Breast epithelium (tissue), 4 donors: ENCODE measurements at regions not wholly inside any gene's neighbourhood (a gene's known extent, or its start where the extent isn't known, plus 50 kb on each side); places are given as distances from the start of the nearest gene placed in this dataset.
A peak's percentile ranks its signal among the peaks of the same experiment; 100 is the strongest.

Experiments
- DNase-seq, 2 donors: peaks; one replicate each; pipeline ENCODE4 v3.0.0-alpha.2; 2019; ENCODE audit warnings: low spot score in 2 of 2
- H3K27ac ChIP-seq, 2 donors: fragments of 200-600 bp; sonication (generic) in 1 of 2; one replicate each; pipeline ENCODE4 v1.5.1; 2016 to 2019; ENCODE audit warnings: mild to moderate bottlenecking in 1 of 2
- H3K27me3 ChIP-seq, 2 donors: fragments of 200-600 bp; sonication (generic) in 1 of 2; one replicate each; pipeline versions ENCODE4 v1.5.1 to v1.6.0; 2017 to 2019; ENCODE audit warnings: control low read depth in 1 of 2, mild to moderate bottlenecking in 1 of 2
- H3K36me3 ChIP-seq: fragments of 200-600 bp; one replicate; pipeline ENCODE4 v1.5.1; 2019
- H3K4me1 ChIP-seq, 2 donors: fragments of 200-600 bp; sonication (generic); one replicate each; pipeline ENCODE4 v1.5.1; 2016 to 2019; ENCODE audit warnings: control low read depth in 1 of 2
- H3K4me3 ChIP-seq, 3 donors: fragments of 200-600 bp; sonication (generic); 1 replicate in 2 of 3; 2 replicates in 1 of 3; pipeline ENCODE4 v1.5.1; 2016 to 2019; ENCODE audit warnings: mild to moderate bottlenecking in 3 of 3, moderate library complexity in 2 of 3
- H3K9me3 ChIP-seq, 2 donors: fragments of 200-600 bp; sonication (generic) in 1 of 2; one replicate each; pipeline ENCODE4 v1.5.1; 2016 to 2019; ENCODE audit warnings: control low read depth in 1 of 2
- CTCF ChIP-seq, 3 donors: fragments of 450-650 bp; IDR thresholded peaks; one replicate each; pipeline ENCODE4 v1.5.1; 2016 to 2017; ENCODE audit warnings: antibody characterized with exemption in 3 of 3, mild to moderate bottlenecking in 3 of 3, moderate library complexity in 3 of 3
- POLR2A ChIP-seq: fragments of 450-650 bp; IDR thresholded peaks from one replicate; pipeline ENCODE4 v1.6.1; 2016; ENCODE audit warnings: antibody characterized with exemption, mild to moderate bottlenecking, moderate library complexity
- POLR2AphosphoS5 ChIP-seq, 3 donors: sonication (generic); formaldehyde crosslinking; IDR thresholded peaks; one replicate each; pipeline ENCODE4 v1.6.1; 2017; ENCODE audit warnings: antibody characterized with exemption in 3 of 3
- intact Hi-C: fragments of 100-400 bp; cut with DNase I; formaldehyde crosslinking; loops from one replicate; pipeline ENCODE4 v1.15.1; 2023; ENCODE audit warnings: low total_unique reads

GRCh38 chr15:77858792-77859490, 218.6 kb downstream of the TBC1D2B start:
- intact Hi-C loops, result no loop called here

GRCh38 chr15:77857419-77857818, 220.1 kb downstream of the TBC1D2B start:
- Histone ChIP-seq H3K9me3 (no peaks in the 10 kb centered on the region), H3K4me1 (no peaks in the 10 kb centered on the region), H3K36me3 (no peaks in the 10 kb centered on the region), H3K27ac (no peak overlapping the region), H3K27me3 (no peaks in the 10 kb centered on the region), H3K4me3 (no peak overlapping the region)
- TF ChIP-seq POLR2A, result no peak
- no peak for TF ChIP-seq CTCF (IDR thresholded peaks at IDR 0.05)
- TF ChIP-seq POLR2AphosphoS5 (IDR thresholded peaks at IDR 0.05), result no peak
- DNase-seq, result no peak
- intact Hi-C loops, result no loop called here

More at GRCh38 chr15:77858792-77859490, 218.6 kb downstream of the TBC1D2B start:
- H3K27ac ChIP-seq, result no peak overlapping the region
- no peak overlapping the region for H3K4me3 ChIP-seq
- no peaks in the 10 kb centered on the region for H3K4me1 ChIP-seq
- H3K9me3 ChIP-seq, result no peaks in the 10 kb centered on the region
- H3K27me3 ChIP-seq, result no peaks in the 10 kb centered on the region
- TF ChIP-seq POLR2AphosphoS5 (IDR thresholded peaks at IDR 0.05) (no peak), CTCF (IDR thresholded peaks at IDR 0.05) (no peak), POLR2A (no peak)
- DNase-seq, result no peak
- no peaks in the 10 kb centered on the region for H3K36me3 ChIP-seq

GRCh38 chr15:77856705-77857346, 220.7 kb downstream of the TBC1D2B start:
- H3K9me3 ChIP-seq, result no peaks in the 10 kb centered on the region
- DNase-seq, result peak in 1 of 2 donors; percentile 1
- H3K4me3 ChIP-seq, result no peak overlapping the region
- no peaks in the 10 kb centered on the region for H3K36me3 ChIP-seq
- no peak overlapping the region for H3K27ac ChIP-seq
- intact Hi-C loops, result no loop called here
- H3K4me1 ChIP-seq, result no peaks in the 10 kb centered on the region
- no peaks in the 10 kb centered on the region for H3K27me3 ChIP-seq
- TF ChIP-seq POLR2A, result no peak
- no peak for TF ChIP-seq CTCF (IDR thresholded peaks at IDR 0.05)

DNA sequence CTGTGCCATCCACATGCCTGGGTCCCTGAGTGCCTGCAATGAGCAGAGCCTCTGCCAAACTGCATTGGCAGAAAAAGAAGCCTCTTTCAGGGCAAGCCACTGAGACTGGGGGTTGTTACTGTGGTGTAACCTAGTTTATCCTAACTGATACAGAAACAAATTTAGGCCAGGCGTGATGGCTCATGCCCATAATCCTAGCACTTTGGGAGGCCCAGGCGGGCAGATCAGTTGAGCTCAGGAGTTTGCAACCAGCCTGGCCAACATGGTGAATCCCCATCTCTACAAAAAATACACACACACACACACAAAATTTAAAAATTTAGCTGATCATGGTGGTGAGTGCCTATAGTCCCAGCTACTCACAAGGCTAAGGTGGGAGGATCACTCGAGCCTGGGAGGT, 221.6 kb downstream of the TBC1D2B start:
- intact Hi-C loops, result no loop called here
- no peaks in the 10 kb centered on the region for H3K4me1 ChIP-seq
- no peak overlapping the region for H3K4me3 ChIP-seq
- H3K27me3 ChIP-seq, result no peaks in the 10 kb centered on the region
- no peaks in the 10 kb centered on the region for H3K9me3 ChIP-seq
- TF ChIP-seq POLR2A, result no peak
- no peak for TF ChIP-seq CTCF (IDR thresholded peaks at IDR 0.05)
- TF ChIP-seq POLR2AphosphoS5 (IDR thresholded peaks at IDR 0.05), result no peak
- H3K36me3 ChIP-seq, result no peaks in the 10 kb centered on the region
- H3K27ac ChIP-seq, result no peak overlapping the region
- no peak for DNase-seq

DNA sequence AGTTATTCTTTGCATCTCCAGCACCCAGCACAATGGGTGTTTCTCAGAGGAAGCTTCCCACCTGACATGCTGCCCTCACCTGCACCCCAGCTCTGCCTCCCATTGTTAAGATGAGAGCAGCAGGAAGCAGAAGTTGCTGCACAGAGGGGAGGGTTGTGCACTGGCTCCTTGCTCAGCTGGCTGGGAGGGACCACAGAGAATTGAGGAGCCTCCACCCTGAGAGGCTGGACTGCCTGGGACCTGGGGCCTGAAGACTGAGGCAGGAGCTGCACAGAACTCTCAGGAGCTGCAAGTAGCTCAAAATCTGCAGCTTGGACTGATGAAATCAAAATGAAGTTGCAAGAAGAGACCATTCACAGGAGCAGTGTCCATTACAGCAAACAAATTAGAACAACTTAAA, 222.3 kb upstream of the LINGO1 start:
- Histone ChIP-seq H3K4me3 (no peak overlapping the region), H3K27me3 (no peaks in the 10 kb centered on the region), H3K27ac (no peak overlapping the region), H3K9me3 (peaks cover 0 to 5% of the 10 kb centered on the region in 2 donors), H3K36me3 (no peaks in the 10 kb centered on the region), H3K4me1 (no peaks in the 10 kb centered on the region)
- intact Hi-C loops, result no loop called here
- no peak for DNase-seq
- TF ChIP-seq POLR2A, result no peak
